CD4-positive, alpha-beta memory T cell (primary cell): ENCODE measurements at regions not wholly inside any gene's neighbourhood (a gene's known extent, or its start where the extent isn't known, plus 50 kb on each side); places are given as distances from the start of the nearest gene placed in this dataset.
A peak's percentile ranks its signal among the peaks of the same experiment; 100 is the strongest.

Experiments
- CTCF ChIA-PET: fragments of 350-600 bp; sonication (Branson Sonifier 250); formaldehyde crosslinking; loops from one replicate; lab custom pipeline; 2021; ENCODE audit warnings: inconsistent platforms; ENCODE audit not compliant: partially characterized antibody; lab: Charles Lee
- POLR2A ChIA-PET: fragments of 350-600 bp; sonication (Branson Sonifier 250); formaldehyde crosslinking; loops from one replicate; lab custom pipeline; 2021; ENCODE audit not compliant: partially characterized antibody; lab: Charles Lee
- DNase-seq, 5 donors: peaks; one replicate each; pipeline versions ENCODE4 v3.0.0 to v3.0.0-alpha.2; 2020 to 2022; ENCODE audit warnings: mixed read lengths in 1 of 5
- H3K27ac ChIP-seq: one replicate; pipeline ENCODE4 v1.7.0; 2013; ENCODE audit warnings: low read depth, low read length
- H3K27me3 ChIP-seq: 2 replicates; pipeline ENCODE4 v1.7.0; 2013; ENCODE audit warnings: mild to moderate bottlenecking, low read length, moderate library complexity; ENCODE audit not compliant: insufficient read depth
- H3K36me3 ChIP-seq: 2 replicates; pipeline ENCODE4 v1.7.0; 2013; ENCODE audit warnings: mild to moderate bottlenecking, low read length, moderate library complexity; ENCODE audit not compliant: insufficient read depth
- H3K4me1 ChIP-seq: 2 replicates; pipeline ENCODE4 v1.7.0; 2013; ENCODE audit warnings: mild to moderate bottlenecking, low read length, moderate library complexity; ENCODE audit not compliant: insufficient read depth
- H3K4me3 ChIP-seq, 2 donors: one replicate each; pipeline ENCODE4 v1.7.0; 2013; ENCODE audit warnings: low read length in 2 of 2, mild to moderate bottlenecking in 1 of 2
- H3K9me3 ChIP-seq, 2 donors: one replicate each; pipeline ENCODE4 v1.7.0; 2013; ENCODE audit warnings: low read length in 2 of 2, control low read depth in 1 of 2; ENCODE audit not compliant: control insufficient read depth in 1 of 2
- H3K27ac Mint-ChIP-seq, 7 donors: one replicate each; pipeline ENCODE4 v1.8.0; 2020 to 2021; ENCODE audit warnings: mixed read lengths in 7 of 7, mild to moderate bottlenecking in 6 of 7, inconsistent platforms in 3 of 7, moderate library complexity in 3 of 7
- H3K27me3 Mint-ChIP-seq, 2 donors: one replicate each; pipeline ENCODE4 v1.8.0; 2020 to 2021; ENCODE audit warnings: mixed read lengths in 2 of 2
- H3K36me3 Mint-ChIP-seq, 2 donors: one replicate each; pipeline ENCODE4 v1.8.0; 2020 to 2021; ENCODE audit warnings: mixed read lengths in 2 of 2, inconsistent platforms in 1 of 2, mild to moderate bottlenecking in 1 of 2
- H3K4me1 Mint-ChIP-seq, 4 donors: one replicate each; pipeline ENCODE4 v1.8.0; 2020 to 2021; ENCODE audit warnings: mixed read lengths in 4 of 4, mild to moderate bottlenecking in 1 of 4
- H3K4me3 Mint-ChIP-seq, 8 donors: one replicate each; pipeline ENCODE4 v1.8.0; 2020 to 2021; ENCODE audit warnings: mixed read lengths in 8 of 8, mild to moderate bottlenecking in 7 of 8, moderate library complexity in 6 of 8, inconsistent platforms in 3 of 8
- H3K9me3 Mint-ChIP-seq, 8 donors: one replicate each; pipeline ENCODE4 v1.8.0; 2020 to 2021; ENCODE audit warnings: mixed read lengths in 8 of 8, mild to moderate bottlenecking in 5 of 8, inconsistent platforms in 3 of 8, moderate library complexity in 1 of 8
- intact Hi-C: fragments of 100-400 bp; cut with micrococcal nuclease; formaldehyde crosslinking; loops from one replicate; pipeline ENCODE4 v1.15.1; 2023

GRCh38 chr5:12901696-12902095, 997.5 kb upstream of the CTNND2 start:
- H3K27ac ChIP-seq = no peak overlapping the region
- no peaks in the 10 kb centered on the region for H3K4me1 ChIP-seq
- H3K27ac Mint-ChIP-seq = no peak overlapping the region
- no peaks in the 10 kb centered on the region for H3K27me3 ChIP-seq
- H3K9me3 Mint-ChIP-seq = peaks cover 0 to 21% (median 11%) of the 10 kb centered on the region in 8 donors
- POLR2A ChIA-PET = no interaction called here
- no peak for DNase-seq
- no peaks in the 10 kb centered on the region for H3K4me1 Mint-ChIP-seq
- CTCF ChIA-PET = no interaction called here
- no peaks in the 10 kb centered on the region for H3K36me3 Mint-ChIP-seq
- no peak overlapping the region for H3K4me3 ChIP-seq
- H3K4me3 Mint-ChIP-seq = no peak overlapping the region
- H3K9me3 ChIP-seq = no peaks in the 10 kb centered on the region
- no peaks in the 10 kb centered on the region for H3K27me3 Mint-ChIP-seq
- H3K36me3 ChIP-seq = no peaks in the 10 kb centered on the region
- intact Hi-C loops = no loop called here

GRCh38 chr5:12896086-12896485, 991.8 kb upstream of the CTNND2 start:
- POLR2A ChIA-PET = no interaction called here
- no peaks in the 10 kb centered on the region for H3K27me3 ChIP-seq
- H3K27ac ChIP-seq = no peak overlapping the region
- H3K4me3 Mint-ChIP-seq = no peak overlapping the region
- intact Hi-C loops = no loop called here
- H3K4me3 ChIP-seq = no peak overlapping the region
- H3K27me3 Mint-ChIP-seq = no peaks in the 10 kb centered on the region
- H3K36me3 Mint-ChIP-seq = no peaks in the 10 kb centered on the region
- H3K27ac Mint-ChIP-seq = no peak overlapping the region
- no peaks in the 10 kb centered on the region for H3K36me3 ChIP-seq
- CTCF ChIA-PET = no interaction called here
- no peaks in the 10 kb centered on the region for H3K4me1 Mint-ChIP-seq
- no peak for DNase-seq
- peaks cover 6 to 14% (median 10%) of the 10 kb centered on the region in 8 donors for H3K9me3 Mint-ChIP-seq
- H3K4me1 ChIP-seq = no peaks in the 10 kb centered on the region
- no peaks in the 10 kb centered on the region for H3K9me3 ChIP-seq

DNA sequence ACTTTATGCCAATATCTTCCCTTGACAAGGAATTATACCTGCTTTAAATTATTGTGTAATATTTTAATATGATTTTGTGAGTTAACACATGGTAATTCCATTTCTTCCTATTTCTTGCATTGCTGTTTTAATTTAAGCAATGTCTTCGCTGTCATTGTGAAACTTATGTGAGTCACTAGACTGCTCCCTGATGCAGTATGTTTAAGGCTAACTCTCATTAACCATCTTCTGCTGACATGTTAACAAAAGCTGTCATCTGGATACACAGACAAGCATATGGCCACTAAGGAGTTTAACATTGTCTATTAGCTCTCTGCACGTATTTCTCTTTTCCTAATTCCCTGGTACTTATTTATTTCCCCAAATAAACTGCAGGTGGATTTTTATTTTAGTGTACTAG, 980.8 kb upstream of the CTNND2 start:
- Mint-ChIP-seq H3K27ac (no peak overlapping the region), H3K4me3 (no peak overlapping the region), H3K27me3 (no peaks in the 10 kb centered on the region), H3K36me3 (no peaks in the 10 kb centered on the region), H3K9me3 (peaks cover 0 to 22% (median 5%) of the 10 kb centered on the region in 8 donors), H3K4me1 (no peaks in the 10 kb centered on the region)
- no peak for DNase-seq
- ChIA-PET CTCF (no interaction called here), POLR2A (no interaction called here)
- intact Hi-C loops = no loop called here
- Histone ChIP-seq H3K36me3 (no peaks in the 10 kb centered on the region), H3K4me1 (no peaks in the 10 kb centered on the region), H3K27ac (no peak overlapping the region), H3K4me3 (no peak overlapping the region), H3K9me3 (no peaks in the 10 kb centered on the region), H3K27me3 (no peaks in the 10 kb centered on the region)

DNA sequence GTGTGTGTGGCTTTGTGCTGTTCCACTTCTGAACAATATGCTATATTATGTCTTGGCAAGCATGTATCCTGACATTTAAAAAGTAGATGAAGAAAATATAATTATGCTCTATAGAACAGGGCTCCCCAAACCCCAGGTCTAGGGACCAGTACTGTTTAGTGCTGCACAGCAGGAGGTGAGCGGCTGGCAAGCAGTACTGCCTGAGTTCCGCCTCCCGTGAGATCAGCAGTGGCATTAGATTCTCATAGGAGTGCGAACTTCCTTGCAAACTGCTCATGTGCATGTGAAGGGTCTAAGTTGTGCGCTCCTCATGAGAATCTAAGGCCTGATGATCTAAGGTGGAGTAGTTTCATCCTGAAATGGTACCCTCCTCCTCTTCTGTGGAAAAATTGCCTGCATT, 979.1 kb upstream of the CTNND2 start:
- H3K9me3 Mint-ChIP-seq = peaks cover 0 to 18% (median 5%) of the 10 kb centered on the region in 8 donors
- POLR2A ChIA-PET = no interaction called here
- no peaks in the 10 kb centered on the region for H3K4me1 Mint-ChIP-seq

DNA sequence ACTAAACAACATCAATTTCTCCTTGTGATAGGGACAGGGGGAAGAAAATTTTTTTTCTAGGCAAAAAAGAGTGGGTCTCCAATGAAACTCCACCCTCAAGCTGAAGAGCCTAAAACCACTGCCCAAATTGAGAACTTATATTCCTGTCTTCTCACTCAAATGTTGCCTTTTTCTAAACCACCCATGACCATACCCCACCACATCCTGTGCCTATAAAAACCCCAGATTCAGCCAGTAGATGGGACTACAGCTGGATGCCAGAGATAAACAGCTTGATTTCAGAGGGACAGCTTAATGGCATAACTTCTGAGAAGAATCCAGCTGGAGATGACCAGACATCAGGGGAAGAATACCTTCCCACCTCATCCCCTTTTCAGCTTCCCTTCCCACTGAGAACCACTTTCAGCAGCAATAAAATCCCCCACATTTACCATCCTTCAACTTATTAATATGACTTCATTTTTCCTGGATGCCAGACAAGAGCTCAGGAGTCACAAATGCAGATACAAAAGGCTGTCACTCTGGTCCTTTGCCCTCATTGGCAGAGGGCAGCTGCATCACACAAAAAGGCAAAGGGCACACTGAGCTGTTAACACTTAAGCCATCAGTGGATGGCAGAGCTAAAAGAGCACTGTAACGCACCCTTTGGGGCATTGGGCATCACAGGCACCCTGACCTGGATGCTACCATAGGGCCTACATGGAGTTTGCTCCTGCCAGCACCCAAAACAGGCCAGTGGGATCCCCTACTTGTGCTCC, 972.5 kb upstream of the CTNND2 start:
- Histone ChIP-seq H3K4me3 (no peak overlapping the region), H3K4me1 (no peaks in the 10 kb centered on the region), H3K27me3 (no peaks in the 10 kb centered on the region), H3K9me3 (no peaks in the 10 kb centered on the region), H3K27ac (no peak overlapping the region), H3K36me3 (no peaks in the 10 kb centered on the region)
- Mint-ChIP-seq H3K4me3 (no peak overlapping the region), H3K27ac (no peak overlapping the region), H3K9me3 (peaks cover 4 to 23% (median 9%) of the 10 kb centered on the region in 8 donors), H3K27me3 (no peaks in the 10 kb centered on the region), H3K4me1 (no peaks in the 10 kb centered on the region), H3K36me3 (no peaks in the 10 kb centered on the region)
- POLR2A ChIA-PET = no interaction called here
- intact Hi-C loops = no loop called here
- DNase-seq = no peak
- CTCF ChIA-PET = no interaction called here

More for the DNA sequence above, 979.1 kb upstream of the CTNND2 start:
- Mint-ChIP-seq H3K27me3 (no peaks in the 10 kb centered on the region), H3K4me3 (no peak overlapping the region), H3K27ac (no peak overlapping the region), H3K36me3 (no peaks in the 10 kb centered on the region)
- Histone ChIP-seq H3K4me3 (no peak overlapping the region), H3K36me3 (no peaks in the 10 kb centered on the region), H3K27ac (no peak overlapping the region), H3K4me1 (no peaks in the 10 kb centered on the region), H3K9me3 (no peaks in the 10 kb centered on the region), H3K27me3 (no peaks in the 10 kb centered on the region)
- DNase-seq = no peak
- CTCF ChIA-PET = no interaction called here
- intact Hi-C loops = no loop called here

GRCh38 chr5:12870872-12871539, 966.8 kb upstream of the CTNND2 start:
- Mint-ChIP-seq H3K27me3 (no peaks in the 10 kb centered on the region), H3K4me3 (peak overlapping the region in 1 of 8 donors; percentile 35), H3K36me3 (no peaks in the 10 kb centered on the region), H3K9me3 (peaks cover 5 to 25% (median 12%) of the 10 kb centered on the region in 8 donors), H3K27ac (no peak overlapping the region), H3K4me1 (no peaks in the 10 kb centered on the region)
- no peak overlapping the region for H3K27ac ChIP-seq
- no peaks in the 10 kb centered on the region for H3K4me1 ChIP-seq
- peak in 1 of 5 donors; percentile 6 for DNase-seq
- H3K4me3 ChIP-seq = no peak overlapping the region
- ChIA-PET POLR2A (no interaction called here), CTCF (no interaction called here)
- intact Hi-C loops = no loop called here
- no peaks in the 10 kb centered on the region for H3K27me3 ChIP-seq
- no peaks in the 10 kb centered on the region for H3K36me3 ChIP-seq
- no peaks in the 10 kb centered on the region for H3K9me3 ChIP-seq

DNA sequence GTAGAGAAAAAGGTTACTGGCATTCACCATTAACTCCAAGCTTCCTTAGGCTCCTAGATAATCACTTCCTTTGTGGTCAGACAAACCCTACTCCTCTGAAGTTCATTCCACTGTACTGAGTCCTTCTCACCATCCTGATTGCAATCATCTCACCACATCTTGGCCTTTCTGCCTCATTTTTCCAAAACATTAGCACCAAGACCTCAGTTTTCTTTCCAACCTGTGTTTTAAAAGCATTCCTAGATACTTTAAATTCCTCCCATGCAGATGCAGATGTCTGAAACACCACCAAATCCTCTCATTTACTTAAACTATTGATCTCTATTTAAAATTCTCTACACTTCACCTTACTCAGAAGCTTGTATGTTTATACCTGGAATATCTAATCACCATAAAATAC, 961.3 kb upstream of the CTNND2 start:
- Mint-ChIP-seq H3K27me3 (no peaks in the 10 kb centered on the region), H3K9me3 (peaks cover 0 to 14% (median 5%) of the 10 kb centered on the region in 8 donors), H3K4me3 (no peak overlapping the region), H3K36me3 (no peaks in the 10 kb centered on the region), H3K4me1 (no peaks in the 10 kb centered on the region), H3K27ac (no peak overlapping the region)
- POLR2A ChIA-PET = no interaction called here
- Histone ChIP-seq H3K27ac (no peak overlapping the region), H3K36me3 (no peaks in the 10 kb centered on the region), H3K4me1 (no peaks in the 10 kb centered on the region), H3K9me3 (no peaks in the 10 kb centered on the region), H3K4me3 (no peak overlapping the region), H3K27me3 (no peaks in the 10 kb centered on the region)
- CTCF ChIA-PET = interaction anchor here (1.1 kb wide), 1 partner anchor 11 kb away, joined by 3 read pairs; no protein-coding TSS in a partner anchor
- no peak for DNase-seq
- intact Hi-C loops = no loop called here
